Muscle layer of duodenum (tissue), 2 donors: ENCODE measurements at regions not wholly inside any gene's neighbourhood (a gene's known extent, or its start where the extent isn't known, plus 50 kb on each side); places are given as distances from the start of the nearest gene placed in this dataset.

Experiments used
- H3K27ac ChIP-seq: one replicate; pipeline ENCODE4 v1.7.0; 2013; ENCODE audit warnings: mild to moderate bottlenecking, low read length
- H3K27me3 ChIP-seq: one replicate; pipeline ENCODE4 v1.7.0; 2013; ENCODE audit warnings: low read depth, mild to moderate bottlenecking, control low read depth, low read length
- H3K36me3 ChIP-seq, 2 donors: one replicate each; pipeline ENCODE4 v1.7.0; 2013; ENCODE audit warnings: low read length in 2 of 2, control low read depth in 1 of 2, mild to moderate bottlenecking in 1 of 2; ENCODE audit not compliant: insufficient read depth in 2 of 2, control insufficient read depth in 1 of 2
- H3K4me1 ChIP-seq, 2 donors: one replicate each; pipeline ENCODE4 v1.7.0; 2013; ENCODE audit warnings: low read length in 2 of 2, mild to moderate bottlenecking in 2 of 2, control low read depth in 1 of 2, moderate library complexity in 1 of 2; ENCODE audit not compliant: insufficient read depth in 2 of 2, control insufficient read depth in 1 of 2
- H3K4me3 ChIP-seq, 2 donors: one replicate each; pipeline ENCODE4 v1.7.0; 2013; ENCODE audit warnings: low read length in 2 of 2, low read depth in 1 of 2, mild to moderate bottlenecking in 1 of 2
- H3K9me3 ChIP-seq, 2 donors: one replicate each; pipeline ENCODE4 v1.7.0; 2013; ENCODE audit warnings: low read length in 2 of 2, control low read depth in 1 of 2, mild to moderate bottlenecking in 1 of 2; ENCODE audit not compliant: control insufficient read depth in 1 of 2
- donor health status: healthy.

DNA sequence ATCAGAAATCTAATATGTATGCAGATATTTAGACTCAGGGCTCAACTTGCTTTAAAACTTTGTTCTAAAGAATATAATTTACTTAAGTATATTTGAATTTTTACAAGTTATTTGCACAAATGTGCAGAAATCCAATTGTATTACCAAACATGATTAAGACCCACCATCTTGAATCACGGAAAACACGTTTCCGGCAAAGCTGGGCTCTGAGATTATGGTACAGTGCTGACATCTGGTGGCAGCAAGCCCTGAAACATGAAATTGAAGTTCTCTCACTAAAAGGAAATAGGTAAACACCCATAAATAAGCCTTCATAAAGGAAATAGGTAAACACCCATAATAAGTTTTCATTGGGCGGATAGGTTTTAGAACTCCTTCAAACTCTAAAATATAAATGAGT, 98.3 kb upstream of the MAOA start:
- Histone ChIP-seq H3K27ac (no peak overlapping the region), H3K9me3 (no peaks in the 10 kb centered on the region), H3K36me3 (no peaks in the 10 kb centered on the region), H3K27me3 (no peaks in the 10 kb centered on the region), H3K4me1 (no peaks in the 10 kb centered on the region), H3K4me3 (no peak overlapping the region)

DNA sequence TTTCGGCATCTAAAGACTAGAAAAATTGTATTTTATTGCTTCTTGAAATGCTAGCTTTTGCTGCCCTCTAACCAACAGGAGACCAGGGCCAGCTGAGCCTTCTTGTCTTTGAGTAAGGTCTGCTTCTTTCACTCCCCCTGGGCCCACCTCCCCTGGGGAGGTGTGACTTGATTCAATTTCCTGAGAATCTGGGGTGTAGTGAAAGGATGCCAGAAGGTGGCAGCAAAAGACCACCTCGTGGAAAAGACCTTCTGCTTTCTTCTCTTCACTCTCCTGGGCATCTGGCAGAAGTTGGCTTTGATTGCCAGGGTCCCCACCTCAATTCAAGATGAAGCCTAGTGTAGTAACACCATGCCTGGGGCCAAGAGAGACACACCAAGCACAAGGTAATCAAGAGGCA, 96.5 kb upstream of the MAOA start:
- no peaks in the 10 kb centered on the region for H3K9me3 ChIP-seq
- no peaks in the 10 kb centered on the region for H3K27me3 ChIP-seq
- no peaks in the 10 kb centered on the region for H3K4me1 ChIP-seq
- H3K4me3 ChIP-seq: no peak overlapping the region
- H3K36me3 ChIP-seq: no peaks in the 10 kb centered on the region
- no peak overlapping the region for H3K27ac ChIP-seq

DNA sequence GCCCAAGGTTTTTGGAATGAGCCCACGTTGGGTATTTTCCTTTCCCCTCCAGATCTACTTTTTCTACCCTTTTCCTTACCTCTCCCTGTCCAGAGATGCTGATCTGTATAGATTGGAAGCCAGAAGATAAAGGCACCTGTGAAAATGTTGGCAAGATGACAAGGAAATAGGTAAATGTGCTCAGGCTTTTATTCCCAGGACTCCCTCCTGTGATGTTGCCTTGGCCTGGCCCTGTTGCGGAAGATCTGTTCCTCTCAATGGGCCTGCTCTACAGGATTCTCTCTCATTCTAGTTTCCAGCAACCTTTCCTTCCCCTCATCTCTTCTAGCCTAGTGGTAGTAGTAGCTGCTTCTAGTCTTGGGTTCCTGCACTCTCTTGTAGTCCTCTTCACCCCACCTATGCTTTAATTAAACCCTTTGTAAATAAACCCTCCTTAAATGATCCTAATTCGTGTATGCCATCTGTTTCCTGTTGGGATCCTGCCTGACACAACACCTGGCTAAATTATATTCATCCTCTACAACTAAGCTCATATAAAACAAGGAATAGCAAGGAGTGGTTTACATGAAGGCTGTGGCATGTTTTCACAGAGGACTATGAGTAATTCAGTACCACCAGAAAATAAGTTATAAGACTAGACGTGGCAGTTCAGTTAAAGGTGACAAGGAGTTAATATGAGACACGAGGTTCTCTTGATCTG, 95.7 kb upstream of the MAOA start:
- Histone ChIP-seq H3K36me3 (no peaks in the 10 kb centered on the region), H3K27ac (no peak overlapping the region), H3K4me3 (no peak overlapping the region), H3K27me3 (no peaks in the 10 kb centered on the region), H3K9me3 (no peaks in the 10 kb centered on the region), H3K4me1 (no peaks in the 10 kb centered on the region)

DNA sequence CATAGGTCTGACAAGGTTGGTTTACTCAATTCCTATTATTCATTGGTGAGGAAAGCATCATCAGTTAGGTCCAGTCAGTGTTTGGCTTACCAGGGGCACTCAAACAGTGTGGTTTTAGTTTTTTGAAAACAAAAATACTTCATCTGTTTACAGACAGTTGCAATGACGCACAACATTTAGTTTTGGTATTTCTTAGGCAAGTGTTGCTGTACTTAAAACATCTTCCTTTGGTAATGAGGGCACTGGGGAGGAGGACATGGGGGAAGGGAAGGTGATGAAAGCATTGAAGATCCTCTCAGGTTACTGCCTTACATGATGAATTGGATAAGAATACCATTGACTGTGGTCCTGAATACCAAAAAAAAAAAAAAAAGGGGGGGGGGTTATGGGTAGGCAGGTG, 93.7 kb upstream of the MAOA start:
- H3K4me1 ChIP-seq: no peaks in the 10 kb centered on the region
- H3K27ac ChIP-seq: no peak overlapping the region
- no peaks in the 10 kb centered on the region for H3K36me3 ChIP-seq
- H3K9me3 ChIP-seq: no peaks in the 10 kb centered on the region
- no peaks in the 10 kb centered on the region for H3K27me3 ChIP-seq
- no peak overlapping the region for H3K4me3 ChIP-seq

DNA sequence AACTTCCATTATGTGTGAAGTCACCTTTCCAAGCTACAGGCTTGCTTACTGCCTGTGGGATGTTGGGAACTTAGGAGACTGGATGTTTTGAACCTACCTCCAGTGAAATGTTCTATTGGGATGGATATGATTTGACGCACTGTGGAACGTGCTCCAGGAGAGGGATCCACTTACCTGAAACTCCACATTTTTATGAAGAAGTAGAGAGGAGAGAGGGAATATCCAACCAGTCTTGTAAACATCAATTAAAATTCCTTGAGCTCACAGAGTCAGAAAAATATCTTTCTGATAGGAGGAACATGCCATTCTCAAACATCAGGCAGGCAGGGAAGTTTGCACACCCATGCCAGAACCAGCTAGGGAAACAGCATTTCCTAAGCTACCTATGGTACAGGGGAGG, 91.1 kb upstream of the MAOA start:
- Histone ChIP-seq H3K27ac (no peak overlapping the region), H3K27me3 (no peaks in the 10 kb centered on the region), H3K36me3 (no peaks in the 10 kb centered on the region), H3K4me3 (no peak overlapping the region), H3K4me1 (no peaks in the 10 kb centered on the region), H3K9me3 (no peaks in the 10 kb centered on the region)

DNA sequence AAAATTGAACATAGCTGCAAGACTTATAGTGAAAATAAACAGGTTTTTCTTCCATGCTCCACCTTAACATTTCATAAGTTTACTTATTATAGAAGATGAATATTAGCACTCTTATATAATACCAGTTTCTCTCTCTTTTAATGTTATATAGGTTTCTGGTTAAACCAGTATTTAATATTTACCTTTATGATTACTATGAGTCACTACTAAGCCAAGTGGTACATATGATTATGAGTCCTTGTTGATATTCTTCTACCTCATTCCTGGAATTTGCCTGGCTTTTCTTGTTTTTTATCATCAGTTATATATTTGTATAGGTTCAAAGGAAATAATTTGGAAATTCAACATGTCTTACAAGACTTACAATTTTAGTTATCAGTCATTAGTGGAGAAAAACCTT, 89.9 kb upstream of the MAOA start:
- Histone ChIP-seq H3K27me3 (no peaks in the 10 kb centered on the region), H3K27ac (no peak overlapping the region)

DNA sequence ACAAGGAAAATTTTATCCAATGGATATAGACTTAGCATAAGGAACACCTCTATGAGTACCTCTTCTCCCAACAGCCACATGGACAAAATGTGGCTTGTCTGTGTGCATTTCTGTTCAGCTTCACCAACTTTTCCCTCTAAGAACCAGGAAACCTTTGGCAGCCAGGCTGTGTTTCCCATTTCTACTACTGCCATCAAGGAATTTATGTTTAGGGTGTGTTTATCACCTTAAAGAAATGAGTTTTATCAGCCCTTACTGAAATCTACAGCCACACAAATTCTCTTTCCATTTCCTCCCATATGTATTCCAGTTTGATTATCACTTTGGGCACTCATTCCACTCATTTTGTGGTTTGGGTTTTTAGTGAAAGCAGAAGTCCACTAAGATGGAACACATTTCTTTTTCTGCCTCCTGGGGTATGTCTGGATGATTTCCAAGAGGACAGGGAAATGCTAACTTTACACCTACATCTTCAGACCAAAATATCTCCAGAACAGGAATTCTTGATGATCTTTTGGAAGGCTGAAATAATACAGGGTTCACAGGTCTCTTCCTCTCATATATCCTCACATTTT, 82.6 kb upstream of the MAOA start:
- Histone ChIP-seq H3K27ac (no peak overlapping the region), H3K4me1 (no peaks in the 10 kb centered on the region), H3K36me3 (no peaks in the 10 kb centered on the region)

More for the DNA sequence above, 89.9 kb upstream of the MAOA start:
- H3K4me3 ChIP-seq: no peak overlapping the region
- H3K36me3 ChIP-seq: no peaks in the 10 kb centered on the region
- H3K9me3 ChIP-seq: no peaks in the 10 kb centered on the region
- H3K4me1 ChIP-seq: no peaks in the 10 kb centered on the region

DNA sequence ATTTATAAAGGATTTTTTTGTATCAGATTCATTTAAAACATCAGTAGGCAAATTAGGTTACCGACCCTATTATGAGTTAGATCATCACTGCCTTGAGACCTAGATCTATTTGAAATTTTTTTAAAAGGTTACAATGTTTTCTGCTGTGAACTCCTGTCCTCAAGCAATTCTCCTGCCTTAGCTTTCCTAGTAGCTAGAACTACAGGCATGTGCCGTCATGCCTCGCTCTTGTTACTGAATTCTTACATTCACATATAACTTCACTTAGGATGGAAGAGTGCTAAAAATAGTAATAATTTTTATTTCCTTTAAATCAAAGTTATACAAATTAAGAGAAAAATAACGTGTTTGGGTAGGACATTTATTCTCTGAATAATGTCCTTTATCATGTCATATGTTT, 75.5 kb upstream of the MAOA start:
- no peaks in the 10 kb centered on the region for H3K9me3 ChIP-seq
- no peak overlapping the region for H3K27ac ChIP-seq
- H3K36me3 ChIP-seq: no peaks in the 10 kb centered on the region
- H3K4me3 ChIP-seq: no peak overlapping the region
- no peaks in the 10 kb centered on the region for H3K4me1 ChIP-seq
- no peaks in the 10 kb centered on the region for H3K27me3 ChIP-seq

More for the DNA sequence above, 82.6 kb upstream of the MAOA start:
- no peak overlapping the region for H3K4me3 ChIP-seq
- H3K9me3 ChIP-seq: no peaks in the 10 kb centered on the region
- H3K27me3 ChIP-seq: no peaks in the 10 kb centered on the region

DNA sequence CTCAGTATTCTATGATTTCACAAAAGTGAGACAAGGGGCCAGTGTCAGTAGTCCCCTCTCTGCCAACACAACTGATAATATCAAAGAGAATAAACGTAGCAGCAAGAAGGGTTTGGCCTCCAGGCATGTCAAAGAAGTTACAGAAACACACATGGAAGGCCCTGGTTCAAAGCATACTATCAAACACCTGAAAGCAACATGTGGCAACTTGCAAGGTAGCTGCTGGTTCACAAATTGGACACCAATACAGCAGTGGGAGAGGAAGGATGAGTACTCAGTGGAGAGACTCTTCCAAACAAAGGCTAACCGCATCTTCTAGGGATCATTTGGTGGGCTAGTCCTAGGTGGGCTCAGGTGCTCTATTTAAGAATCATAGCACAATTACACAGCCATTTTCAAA, 74.9 kb upstream of the MAOA start:
- H3K4me1 ChIP-seq: no peaks in the 10 kb centered on the region
- no peaks in the 10 kb centered on the region for H3K27me3 ChIP-seq
- no peak overlapping the region for H3K4me3 ChIP-seq
- H3K27ac ChIP-seq: no peak overlapping the region
- H3K36me3 ChIP-seq: no peaks in the 10 kb centered on the region
- no peaks in the 10 kb centered on the region for H3K9me3 ChIP-seq

DNA sequence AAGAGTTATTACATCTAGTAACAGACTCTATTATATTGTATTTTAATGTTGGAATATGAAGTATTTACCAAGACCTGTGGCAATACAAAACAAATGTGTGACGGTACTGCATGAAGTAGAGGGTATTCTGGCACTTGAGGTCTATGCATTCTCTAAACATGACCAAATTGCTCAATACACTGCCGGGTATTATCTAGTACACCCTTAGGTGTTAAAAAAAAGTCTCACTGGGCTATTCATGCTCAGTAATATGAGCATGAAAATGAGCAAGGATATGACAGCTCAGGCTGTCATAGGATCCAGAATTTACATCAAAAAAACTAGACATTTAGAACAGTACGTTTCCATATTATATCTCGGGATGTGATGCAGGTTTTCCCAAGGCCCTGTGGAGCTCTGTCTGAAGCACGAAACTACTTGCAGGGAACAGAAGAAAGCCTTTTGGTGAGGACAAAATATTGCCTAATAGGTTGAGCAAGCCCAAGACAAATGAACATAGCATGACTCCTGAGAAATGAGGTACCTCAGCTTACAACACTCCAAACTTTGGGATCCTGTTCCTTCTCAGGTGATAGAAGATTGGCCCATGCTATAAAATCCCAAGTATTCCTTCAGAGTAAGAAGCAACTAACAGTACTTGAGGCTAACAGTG, 74.1 kb upstream of the MAOA start:
- Histone ChIP-seq H3K4me3 (no peak overlapping the region), H3K27ac (no peak overlapping the region), H3K27me3 (no peaks in the 10 kb centered on the region), H3K4me1 (no peaks in the 10 kb centered on the region), H3K36me3 (no peaks in the 10 kb centered on the region), H3K9me3 (no peaks in the 10 kb centered on the region)

DNA sequence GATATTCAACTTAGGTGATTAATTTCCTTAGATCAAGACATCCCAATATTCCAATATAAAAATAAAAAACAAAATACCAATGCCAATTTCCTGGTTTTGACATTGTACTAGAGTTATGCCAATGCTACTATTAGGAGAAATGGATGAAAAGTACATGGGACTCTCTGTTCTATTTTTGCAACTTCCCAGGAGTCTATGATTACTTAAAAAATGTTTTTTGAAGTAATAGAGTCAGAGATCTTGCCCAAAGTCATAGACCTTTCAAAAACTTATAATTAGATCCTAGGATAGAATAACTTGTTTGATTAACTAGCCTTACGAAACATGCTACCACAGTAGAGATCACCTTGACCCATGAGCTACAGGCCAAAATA, 73.6 kb upstream of the MAOA start:
- no peaks in the 10 kb centered on the region for H3K27me3 ChIP-seq
- H3K27ac ChIP-seq: no peak overlapping the region
- no peaks in the 10 kb centered on the region for H3K36me3 ChIP-seq

DNA sequence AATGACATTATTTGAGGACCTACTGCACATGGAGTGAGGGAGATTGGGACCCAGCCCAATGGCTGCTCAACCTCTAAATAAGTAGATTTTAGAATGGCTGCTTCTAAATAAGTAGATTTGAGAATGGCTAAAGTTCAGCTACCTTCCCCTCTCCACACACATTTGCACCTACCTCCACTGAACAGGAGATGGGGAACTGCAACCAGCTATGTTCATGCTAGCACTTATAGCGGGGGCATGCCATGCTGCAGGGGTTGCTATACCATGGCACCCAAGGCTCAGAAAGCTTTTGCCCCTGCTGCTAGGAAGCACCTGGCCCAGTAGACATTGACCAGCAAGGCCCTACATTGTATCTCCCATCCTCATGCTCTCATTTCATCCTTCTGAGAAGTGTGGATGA, 70.2 kb upstream of the MAOA start:
- H3K36me3 ChIP-seq: no peaks in the 10 kb centered on the region
- no peaks in the 10 kb centered on the region for H3K4me1 ChIP-seq
- H3K27ac ChIP-seq: no peak overlapping the region
- no peaks in the 10 kb centered on the region for H3K9me3 ChIP-seq
- no peaks in the 10 kb centered on the region for H3K27me3 ChIP-seq
- H3K4me3 ChIP-seq: no peak overlapping the region

More for the DNA sequence above, 73.6 kb upstream of the MAOA start:
- Histone ChIP-seq H3K9me3 (no peaks in the 10 kb centered on the region), H3K4me3 (no peak overlapping the region), H3K4me1 (no peaks in the 10 kb centered on the region)
